K562 (cell line): ENCODE measurements at regions not wholly inside any gene's neighbourhood (a gene's known extent, or its start where the extent isn't known, plus 50 kb on each side); places are given as distances from the start of the nearest gene placed in this dataset.

Source experiments
- ATAC-seq: fragments of 200-7000 bp; cut with Tn5 transposase; 3 replicates; pipeline ENCODE4 v1.9.1; 2020; ENCODE audit warnings: moderate library complexity
- BruUV-seq: library from RNA; stranded (reverse); fragments of 400-500 nt; replicated peaks from 2 replicates; lab custom pipeline; 2021; lab: Mats Ljungman, UMichigan
- CTCF ChIA-PET: fragments of 300-600 bp; formaldehyde crosslinking; extraction: SDS; loops from one replicate; lab custom pipeline; 2021; ENCODE audit warnings: low intra/inter-chr PET ratio; lab: Yijun Ruan, JAX
- POLR2A ChIA-PET: fragments of 300-600, 350-650 bp; sonication (Branson Sonifier 250); formaldehyde crosslinking; extraction: SDS; loops from one replicate; lab custom pipeline; 2021; ENCODE audit warnings: antibody characterized with exemption, inconsistent platforms; lab: Yijun Ruan, JAX
- DNase-seq, 4 experiments: peaks; one replicate each; pipeline versions ENCODE4 v3.0.0 to v3.0.0-alpha.2; 2011 to 2018; ENCODE audit warnings: low spot score in 3 of 4, mixed read lengths in 3 of 4; ENCODE audit errors: extremely low read depth in 1 of 4
- FAIRE-seq: peaks from 2 replicates; lab custom pipeline; 2011; peaks lifted over from hg19 to GRCh38; lab: Jason Lieb, UNC
- H2AFZ ChIP-seq: 2 replicates; pipeline ENCODE4 v1.6.0; 2011; ENCODE audit warnings: low read depth, low read length, control low read depth, inconsistent platforms
- H3K27ac ChIP-seq: fragments of 200-600 bp; 3 replicates; pipeline ENCODE4 v1.8.0; 2011; ENCODE audit warnings: low read depth, mild to moderate bottlenecking, control low read depth, inconsistent platforms, low read length, moderate library complexity, mixed read lengths; ENCODE audit errors: extremely low read depth
- H3K27me3 ChIP-seq, 2 experiments: fragments of 300-600 bp in 1 of 2; 2 replicates in 1 of 2; 3 replicates in 1 of 2; pipeline versions ENCODE4 v1.6.0 to v1.8.0; 2011; ENCODE audit warnings: inconsistent platforms in 2 of 2, low read length in 2 of 2, mild to moderate bottlenecking in 1 of 2, mixed read lengths in 1 of 2, moderate library complexity in 1 of 2; ENCODE audit not compliant: control insufficient read depth in 2 of 2, insufficient read depth in 2 of 2
- H3K36me3 ChIP-seq: fragments of 300-600 bp; 3 replicates; pipeline ENCODE4 v1.8.0; 2011; ENCODE audit warnings: mild to moderate bottlenecking, low read length, inconsistent platforms; ENCODE audit not compliant: control insufficient read depth, insufficient read depth
- H3K4me1 ChIP-seq, 2 experiments: fragments of 200-600 bp in 1 of 2; replicated peaks in 1 of 2; 2 replicates in 1 of 2; 3 replicates in 1 of 2; pipeline versions ENCODE4 v1.5.1 to v1.8.0; 2011; ENCODE audit warnings: inconsistent platforms in 2 of 2, low read length in 2 of 2, mild to moderate bottlenecking in 1 of 2, mixed read lengths in 1 of 2, moderate library complexity in 1 of 2; ENCODE audit not compliant: control insufficient read depth in 2 of 2, insufficient read depth in 2 of 2
- H3K4me2 ChIP-seq: 2 replicates; pipeline ENCODE4 v1.6.1; 2011; ENCODE audit warnings: low read length, control low read depth, inconsistent platforms, mixed read lengths; ENCODE audit not compliant: insufficient read depth
- H3K4me3 ChIP-seq: fragments of 200-600 bp; sonication (generic), shearing (Covaris generic); 2 replicates; pipeline ENCODE4 v1.5.1; 2016; ENCODE audit warnings: control low read depth, inconsistent platforms
- H3K79me2 ChIP-seq: fragments of 200-600 bp; 3 replicates; pipeline ENCODE4 v1.8.0; 2011; ENCODE audit warnings: low read length, inconsistent platforms; ENCODE audit not compliant: control insufficient read depth, insufficient read depth
- H3K9ac ChIP-seq, 2 experiments: 2 replicates each; pipeline versions ENCODE4 v1.6.0 to v1.6.1; 2011; ENCODE audit warnings: low read depth in 2 of 2, low read length in 2 of 2, control low read depth in 1 of 2, inconsistent platforms in 1 of 2, mild to moderate bottlenecking in 1 of 2, mixed read lengths in 1 of 2; ENCODE audit not compliant: insufficient read depth in 1 of 2
- H3K9me1 ChIP-seq: one replicate; pipeline ENCODE4 v1.6.0; 2011; ENCODE audit warnings: inconsistent platforms, mild to moderate bottlenecking, low read length, moderate library complexity; ENCODE audit not compliant: control insufficient read depth, insufficient read depth
- H3K9me3 ChIP-seq: replicated peaks from 2 replicates; pipeline ENCODE4 v1.5.1; 2011; ENCODE audit warnings: low read depth, low read length, inconsistent platforms; ENCODE audit not compliant: control insufficient read depth, insufficient read depth
- H4K20me1 ChIP-seq: replicated peaks from 2 replicates; pipeline ENCODE4 v1.6.1; 2011; ENCODE audit warnings: low read length, inconsistent platforms, mixed read lengths; ENCODE audit not compliant: control insufficient read depth, insufficient read depth
- CEBPB ChIP-seq: fragments of 450-650 bp; IDR thresholded peaks from 2 replicates; pipeline ENCODE4 v1.6.1; 2016; ENCODE audit warnings: missing genetic modification characterization, missing compliant biosample characterization
- COPS2 ChIP-seq: fragments of 450-650 bp; conservative IDR thresholded peaks from 2 replicates; pipeline ENCODE4 v1.6.1; 2016; ENCODE audit warnings: mild to moderate bottlenecking, moderate library complexity
- FOXJ3 ChIP-seq: sonication (generic); formaldehyde crosslinking; IDR thresholded peaks from 2 replicates; pipeline ENCODE4 v1.4.0; 2020; ENCODE audit warnings: mild to moderate bottlenecking, missing genetic modification reagents
- FOXO4 ChIP-seq: fragments of 450-650 bp; formaldehyde crosslinking; IDR thresholded peaks from 2 replicates; pipeline ENCODE4 v1.4.0; 2020; ENCODE audit warnings: mild to moderate bottlenecking, moderate library complexity
- HSF4 ChIP-seq: fragments of 250-450 bp; sonication (Bioruptor Pico); IDR thresholded peaks from 2 replicates; pipeline ENCODE4 v2.1.2; 2022; ENCODE audit warnings: mild to moderate bottlenecking, moderate library complexity, borderline replicate concordance
- IFI16 ChIP-seq: fragments of 250-450 bp; sonication (Bioruptor Pico); IDR thresholded peaks from 2 replicates; pipeline ENCODE4 v2.1.2; 2022; ENCODE audit warnings: mild to moderate bottlenecking, inconsistent platforms
- MCM2 ChIP-seq: fragments of 450-650 bp; IDR thresholded peaks from 2 replicates; pipeline ENCODE4 v1.6.1; 2017; ENCODE audit warnings: low read depth, mild to moderate bottlenecking
- NFIC ChIP-seq: fragments of 450-650 bp; IDR thresholded peaks from 2 replicates; pipeline ENCODE4 v1.6.1; 2017; ENCODE audit warnings: mild to moderate bottlenecking, inconsistent platforms
- NR2C1 ChIP-seq, 2 experiments: fragments of 450-650 bp; IDR thresholded peaks; 2 replicates each; pipeline ENCODE4 v1.6.1; 2017; ENCODE audit warnings: mild to moderate bottlenecking in 2 of 2, antibody characterized with exemption in 1 of 2, inconsistent platforms in 1 of 2, missing compliant biosample characterization in 1 of 2, missing genetic modification characterization in 1 of 2
- POLR2AphosphoS2 ChIP-seq: IDR thresholded peaks from 2 replicates; pipeline ENCODE4 v1.6.1; 2012; ENCODE audit warnings: low read length, improper control_type of control experiment
- POLR2AphosphoS5 ChIP-seq: IDR thresholded peaks from 2 replicates; pipeline ENCODE4 v1.6.1; 2011; ENCODE audit warnings: mild to moderate bottlenecking, low read depth, low read length, moderate library complexity; ENCODE audit not compliant: control insufficient read depth, insufficient read depth
- RBM14 ChIP-seq: fragments of 200-400 bp; formaldehyde crosslinking; IDR thresholded peaks from 2 replicates; pipeline ENCODE4 v1.6.1; 2018; ENCODE audit warnings: low read depth, mild to moderate bottlenecking, low read length, moderate library complexity, borderline replicate concordance; ENCODE audit not compliant: insufficient read depth
- SMARCA5 ChIP-seq: fragments of 450-650 bp; IDR thresholded peaks from 2 replicates; pipeline ENCODE4 v1.6.1; 2016
- TEAD4 ChIP-seq, 2 experiments: sonication (generic) in 1 of 2; formaldehyde crosslinking in 1 of 2; IDR thresholded peaks; 2 replicates each; pipeline versions ENCODE4 v1.6.1 to v1.8.0; 2012 to 2022; ENCODE audit warnings: borderline replicate concordance in 1 of 2, inconsistent platforms in 1 of 2, low read length in 1 of 2, mild to moderate bottlenecking in 1 of 2, missing genetic modification reagents in 1 of 2
- ZC3H8 ChIP-seq: fragments of 450-650 bp; IDR thresholded peaks from 2 replicates; pipeline ENCODE4 v1.6.1; 2017
- ZNF197 ChIP-seq: fragments of 200-800 bp; sonication (Bioruptor generic); IDR thresholded peaks from 2 replicates; pipeline ENCODE4 v1.6.1; 2016; ENCODE audit warnings: low read depth, missing genetic modification characterization, missing compliant biosample characterization
- WGBS: fragments of 100-300 bp; shearing (Covaris generic); methylation state at CpG from one replicate; pipeline ENCODE4 v1.1.6; 2016; ENCODE audit warnings: low coverage, mixed read lengths; ENCODE audit not compliant: insufficient coverage; ENCODE audit errors: missing lambda C conversion rate; 5-methylcytosine and 5-hydroxymethylcytosine counted together
- in situ Hi-C: fragments of 300-500 bp; cut with MboI; formaldehyde crosslinking; loops from 4 replicates; pipeline ENCODE4 v1.15.0; 2018; ENCODE audit warnings: inconsistent platforms, mixed read lengths
- intact Hi-C: fragments of 100-400 bp; cut with micrococcal nuclease; formaldehyde crosslinking; loops from 2 replicates; pipeline ENCODE4 v1.14.2; 2022
- TF ChIP-seq, protein P1 (sequence below): fragments of 250-450 bp; sonication (Bioruptor Pico); IDR thresholded peaks from 2 replicates; pipeline ENCODE4 v1.5.1; 2021; ENCODE audit warnings: mild to moderate bottlenecking
- TF ChIP-seq, protein P2 (sequence below): sonication (generic); formaldehyde crosslinking; IDR thresholded peaks from 2 replicates; pipeline ENCODE4 v1.8.1; 2023; ENCODE audit warnings: mild to moderate bottlenecking, missing genetic modification reagents, moderate library complexity

DNA sequence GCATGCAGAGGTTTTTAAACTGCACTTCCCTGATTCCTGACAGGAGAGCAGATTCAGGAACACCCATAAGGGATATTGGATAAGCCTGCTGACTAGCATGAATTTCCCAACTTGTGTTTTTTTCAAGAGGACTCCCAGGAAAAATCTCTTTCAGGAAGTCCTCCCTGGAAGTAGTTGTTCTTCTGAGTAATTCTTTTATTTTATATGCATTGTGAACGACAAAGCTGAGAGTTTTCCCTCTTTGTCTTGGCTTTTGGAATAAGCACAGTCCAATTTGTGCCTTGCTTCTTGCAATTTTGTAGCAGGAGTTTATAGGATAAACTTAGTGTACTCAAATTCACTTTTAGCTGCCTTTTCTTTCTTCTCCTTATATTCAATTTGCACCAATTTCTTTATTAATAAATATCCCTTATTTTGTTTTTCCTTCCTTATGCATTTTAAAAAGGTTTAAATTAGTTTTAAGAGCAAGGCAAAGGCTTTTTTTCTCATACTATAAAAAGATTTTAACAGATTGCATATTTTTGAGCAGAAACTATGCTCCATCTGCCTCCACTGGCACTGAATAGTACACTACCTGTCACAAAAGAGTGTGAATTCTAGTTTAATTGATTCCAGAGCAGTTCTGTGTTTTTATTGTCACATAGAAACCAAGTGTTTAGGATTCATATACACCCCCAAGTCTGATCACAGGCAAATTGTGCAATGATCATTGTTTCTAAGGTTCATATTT lies 543.3 kb upstream of the SPRY2 start:
- Histone ChIP-seq H3K27me3 (no peaks in the 10 kb centered on the region), H3K36me3 (no peaks in the 10 kb centered on the region), H3K4me3 (no peak overlapping the region), H3K9me1 (no peaks in the 10 kb centered on the region), H3K9ac (no peak overlapping the region), H3K27ac (no peak overlapping the region), H3K79me2 (no peaks in the 10 kb centered on the region), H3K4me2 (no peak overlapping the region), H3K9me3 (no peaks in the 10 kb centered on the region), H3K4me1 (no peaks in the 10 kb centered on the region), H4K20me1 (no peaks in the 10 kb centered on the region), H2AFZ (no peak overlapping the region)
- no TSS peak for BruUV-seq
- intact Hi-C loops = no loop called here
- ATAC-seq (no peak), FAIRE-seq (no peak), DNase-seq (peak in 3 of 4 experiments; percentile 4 to 18 (median 12))
- ChIA-PET CTCF (no interaction called here), POLR2A (no interaction called here)
- 3% methylated on average over 1 of the region's 1 CpG for WGBS
- no peak for TF ChIP-seq ZC3H8
- no peak for TF ChIP-seq MCM2
- peak; percentile 21; the same call in 1 of the 2 replicates for TF ChIP-seq FOXJ3 (CRISPR knock-in tag)
- no peak for TF ChIP-seq NFIC
- no peak for TF ChIP-seq IFI16 (CRISPR knock-in tag)
- no peak for TF ChIP-seq SMARCA5
- TF ChIP-seq POLR2AphosphoS5 = no peak
- TF ChIP-seq, protein P1, sequence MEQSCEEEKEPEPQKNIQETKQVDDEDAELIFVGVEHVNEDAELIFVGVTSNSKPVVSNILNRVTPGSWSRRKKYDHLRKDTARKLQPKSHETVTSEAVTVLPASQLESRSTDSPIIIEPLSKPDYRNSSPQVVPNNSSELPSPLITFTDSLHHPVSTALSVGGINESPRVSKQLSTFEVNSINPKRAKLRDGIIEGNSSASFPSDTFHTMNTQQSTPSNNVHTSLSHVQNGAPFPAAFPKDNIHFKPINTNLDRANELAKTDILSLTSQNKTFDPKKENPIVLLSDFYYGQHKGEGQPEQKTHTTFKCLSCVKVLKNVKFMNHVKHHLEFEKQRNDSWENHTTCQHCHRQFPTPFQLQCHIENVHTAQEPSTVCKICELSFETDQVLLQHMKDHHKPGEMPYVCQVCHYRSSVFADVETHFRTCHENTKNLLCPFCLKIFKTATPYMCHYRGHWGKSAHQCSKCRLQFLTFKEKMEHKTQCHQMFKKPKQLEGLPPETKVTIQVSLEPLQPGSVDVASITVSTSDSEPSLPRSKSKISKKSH = 0 out of 2 replicates have a peak, but pooled peaks have one; percentile 28
- TF ChIP-seq POLR2AphosphoS2 = no peak
- no peak for TF ChIP-seq FOXO4 (CRISPR knock-in tag)
- TF ChIP-seq NR2C1 (IDR thresholded peaks at IDR 0.05) = no peak
- no peak for TF ChIP-seq NR2C1 (tag; IDR thresholded peaks at IDR 0.05)
- no peak for TF ChIP-seq HSF4
- TF ChIP-seq COPS2 = no peak
- TF ChIP-seq ZNF197 = no peak
- no peak for TF ChIP-seq RBM14
- 0 out of 2 replicates have a peak, but pooled peaks have one; percentile 18 for TF ChIP-seq CEBPB (tag)
- TF ChIP-seq, protein P2, sequence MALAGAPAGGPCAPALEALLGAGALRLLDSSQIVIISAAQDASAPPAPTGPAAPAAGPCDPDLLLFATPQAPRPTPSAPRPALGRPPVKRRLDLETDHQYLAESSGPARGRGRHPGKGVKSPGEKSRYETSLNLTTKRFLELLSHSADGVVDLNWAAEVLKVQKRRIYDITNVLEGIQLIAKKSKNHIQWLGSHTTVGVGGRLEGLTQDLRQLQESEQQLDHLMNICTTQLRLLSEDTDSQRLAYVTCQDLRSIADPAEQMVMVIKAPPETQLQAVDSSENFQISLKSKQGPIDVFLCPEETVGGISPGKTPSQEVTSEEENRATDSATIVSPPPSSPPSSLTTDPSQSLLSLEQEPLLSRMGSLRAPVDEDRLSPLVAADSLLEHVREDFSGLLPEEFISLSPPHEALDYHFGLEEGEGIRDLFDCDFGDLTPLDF (CRISPR knock-in tag) = no peak
- TF ChIP-seq TEAD4 (IDR thresholded peaks at IDR 0.05; ENCODE audit: low read length) = no peak
- no peak for TF ChIP-seq TEAD4 (CRISPR knock-in tag; IDR thresholded peaks at IDR 0.05; ENCODE audit: borderline replicate concordance)
- in situ Hi-C loops = no loop called here
